ENCODE measurements at regions not wholly inside any gene's neighbourhood (a gene's known extent, or its start where the extent isn't known, plus 50 kb on each side); places are given as distances from the start of the nearest gene placed in this dataset.

DNA sequence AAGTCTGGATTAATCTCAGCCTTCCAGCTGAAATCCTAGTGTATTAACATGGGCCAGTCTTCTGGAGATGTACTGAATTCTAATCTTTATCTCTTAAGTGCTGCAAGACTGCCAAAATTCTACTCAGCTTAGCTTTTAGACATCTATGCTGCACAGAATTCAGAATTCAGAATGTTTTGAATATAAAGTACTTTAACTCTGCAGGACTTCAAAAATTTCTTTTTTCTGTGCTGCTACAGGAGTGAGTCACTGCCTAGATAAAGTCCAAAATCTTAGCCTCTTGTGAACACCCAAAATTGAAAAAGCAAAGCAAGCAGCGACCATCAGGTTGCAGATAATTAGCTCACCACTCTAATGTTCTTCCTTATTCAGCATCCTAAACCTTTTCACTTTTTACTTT, 1092.6 kb upstream of the PCDH10 start:
- ATAC-seq: no peak
- Histone ChIP-seq H3K4me3 (replicated peaks in 1 of 3; ENCODE audit: insufficient read depth in 1 of 3, low read depth in 2 of 3, low read length in 3 of 3) (no peak overlapping the region), H3K27ac (ENCODE audit: extremely low read length, insufficient read depth, low read length) (no peak overlapping the region), H2AFZ (ENCODE audit: low read length) (no peak overlapping the region), H3K79me2 (ENCODE audit: insufficient read depth, low read length) (no peaks in the 10 kb centered on the region), H3K36me3 (replicated peaks in 1 of 2; ENCODE audit: control insufficient read depth in 1 of 2, insufficient read depth in 2 of 2, low read length in 2 of 2) (no peaks in the 10 kb centered on the region), H3K9me3 (ENCODE audit: low read length) (0 out of 2 replicates have a peak, but pooled peaks cover 5% of the 10 kb centered on the region), H4K20me1 (ENCODE audit: insufficient read depth, low read length) (no peaks in the 10 kb centered on the region), H3K4me2 (ENCODE audit: low read depth, low read length) (no peak overlapping the region), H3K9ac (ENCODE audit: insufficient read depth, low read depth, low read length) (no peak overlapping the region), H3K4me1 (ENCODE audit: insufficient read depth, low read length) (no peaks in the 10 kb centered on the region), H3K27me3 (ENCODE audit: control insufficient read depth in 1 of 2, insufficient read depth in 2 of 2, low read length in 2 of 2) (no peaks in the 10 kb centered on the region)
- in situ Hi-C loops (cut with HindIII; ENCODE audit: extremely low pct_ligation_motif_present, low pct_unique_long_range_greater_than_20kb) (no loop called here), intact Hi-C loops (cut with micrococcal nuclease; ENCODE audit: unreplicated experiment) (no loop called here)
- ChIA-PET CTCF (ENCODE audit: low intra/inter-chr PET ratio, low total read pairs) (no interaction called here), POLR2A (no interaction called here)
- no peak for TF ChIP-seq PCBP2 (optimal IDR thresholded peaks at IDR 0.05; ENCODE audit: low read depth, low read length, poor library complexity, severe bottlenecking)
- TF ChIP-seq, protein P1, sequence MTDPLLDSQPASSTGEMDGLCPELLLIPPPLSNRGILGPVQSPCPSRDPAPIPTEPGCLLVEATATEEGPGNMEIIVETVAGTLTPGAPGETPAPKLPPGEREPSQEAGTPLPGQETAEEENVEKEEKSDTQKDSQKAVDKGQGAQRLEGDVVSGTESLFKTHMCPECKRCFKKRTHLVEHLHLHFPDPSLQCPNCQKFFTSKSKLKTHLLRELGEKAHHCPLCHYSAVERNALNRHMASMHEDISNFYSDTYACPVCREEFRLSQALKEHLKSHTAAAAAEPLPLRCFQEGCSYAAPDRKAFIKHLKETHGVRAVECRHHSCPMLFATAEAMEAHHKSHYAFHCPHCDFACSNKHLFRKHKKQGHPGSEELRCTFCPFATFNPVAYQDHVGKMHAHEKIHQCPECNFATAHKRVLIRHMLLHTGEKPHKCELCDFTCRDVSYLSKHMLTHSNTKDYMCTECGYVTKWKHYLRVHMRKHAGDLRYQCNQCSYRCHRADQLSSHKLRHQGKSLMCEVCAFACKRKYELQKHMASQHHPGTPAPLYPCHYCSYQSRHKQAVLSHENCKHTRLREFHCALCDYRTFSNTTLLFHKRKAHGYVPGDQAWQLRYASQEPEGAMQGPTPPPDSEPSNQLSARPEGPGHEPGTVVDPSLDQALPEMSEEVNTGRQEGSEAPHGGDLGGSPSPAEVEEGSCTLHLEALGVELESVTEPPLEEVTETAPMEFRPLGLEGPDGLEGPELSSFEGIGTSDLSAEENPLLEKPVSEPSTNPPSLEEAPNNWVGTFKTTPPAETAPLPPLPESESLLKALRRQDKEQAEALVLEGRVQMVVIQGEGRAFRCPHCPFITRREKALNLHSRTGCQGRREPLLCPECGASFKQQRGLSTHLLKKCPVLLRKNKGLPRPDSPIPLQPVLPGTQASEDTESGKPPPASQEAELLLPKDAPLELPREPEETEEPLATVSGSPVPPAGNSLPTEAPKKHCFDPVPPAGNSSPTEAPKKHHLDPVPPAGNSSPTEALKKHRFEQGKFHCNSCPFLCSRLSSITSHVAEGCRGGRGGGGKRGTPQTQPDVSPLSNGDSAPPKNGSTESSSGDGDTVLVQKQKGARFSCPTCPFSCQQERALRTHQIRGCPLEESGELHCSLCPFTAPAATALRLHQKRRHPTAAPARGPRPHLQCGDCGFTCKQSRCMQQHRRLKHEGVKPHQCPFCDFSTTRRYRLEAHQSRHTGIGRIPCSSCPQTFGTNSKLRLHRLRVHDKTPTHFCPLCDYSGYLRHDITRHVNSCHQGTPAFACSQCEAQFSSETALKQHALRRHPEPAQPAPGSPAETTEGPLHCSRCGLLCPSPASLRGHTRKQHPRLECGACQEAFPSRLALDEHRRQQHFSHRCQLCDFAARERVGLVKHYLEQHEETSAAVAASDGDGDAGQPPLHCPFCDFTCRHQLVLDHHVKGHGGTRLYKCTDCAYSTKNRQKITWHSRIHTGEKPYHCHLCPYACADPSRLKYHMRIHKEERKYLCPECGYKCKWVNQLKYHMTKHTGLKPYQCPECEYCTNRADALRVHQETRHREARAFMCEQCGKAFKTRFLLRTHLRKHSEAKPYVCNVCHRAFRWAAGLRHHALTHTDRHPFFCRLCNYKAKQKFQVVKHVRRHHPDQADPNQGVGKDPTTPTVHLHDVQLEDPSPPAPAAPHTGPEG (CRISPR knock-in tag; IDR thresholded peaks at IDR 0.05): no peak
- TF ChIP-seq, protein P2, sequence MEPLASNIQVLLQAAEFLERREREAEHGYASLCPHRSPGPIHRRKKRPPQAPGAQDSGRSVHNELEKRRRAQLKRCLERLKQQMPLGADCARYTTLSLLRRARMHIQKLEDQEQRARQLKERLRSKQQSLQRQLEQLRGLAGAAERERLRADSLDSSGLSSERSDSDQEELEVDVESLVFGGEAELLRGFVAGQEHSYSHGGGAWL (CRISPR knock-in tag; IDR thresholded peaks at IDR 0.05): no peak
- DNase-seq (ENCODE audit: low spot score): no peak
- 0% methylated on average over 1 of the region's 1 CpG for WGBS (ENCODE audit: low lambda C conversion rate)
- BruUV-seq (replicated peaks): no TSS peak
- FAIRE-seq: no peak

Data from HepG2 (cell line).